ENCODE measurements at regions not wholly inside any gene's neighbourhood (a gene's known extent, or its start where the extent isn't known, plus 50 kb on each side); places are given as distances from the start of the nearest gene placed in this dataset.

- Histone ChIP-seq H3K4ac (ENCODE audit: low read depth, low read length) (no peak overlapping the region), H3K27ac (ENCODE audit: low read depth, low read length) (no peak overlapping the region), H4K5ac (ENCODE audit: low read length) (no peak overlapping the region), H3K79me2 (ENCODE audit: control insufficient read depth, insufficient read depth, low read length) (no peaks in the 10 kb centered on the region), H2BK15ac (replicated peaks; ENCODE audit: low read depth) (no peak overlapping the region), H3K36me3 (ENCODE audit: control insufficient read depth, insufficient read depth, low read length) (no peaks in the 10 kb centered on the region), H3K27me3 (ENCODE audit: insufficient read depth, low read length, poor library complexity) (no peaks in the 10 kb centered on the region), H2BK120ac (ENCODE audit: low read depth, low read length) (no peak overlapping the region), H2AK5ac (ENCODE audit: low read length) (no peak overlapping the region), H3K9ac (ENCODE audit: low read length) (no peak overlapping the region), H3K79me1 (ENCODE audit: low read length) (no peaks in the 10 kb centered on the region), H3K56ac (ENCODE audit: low read length) (no peak overlapping the region), H4K8ac (ENCODE audit: low read depth, low read length) (no peak overlapping the region), H3K4me2 (ENCODE audit: low read length) (no peak overlapping the region), H2BK5ac (ENCODE audit: low read length) (no peak overlapping the region), H3K4me3 (ENCODE audit: low read length) (no peak overlapping the region), H3K23ac (ENCODE audit: low read length) (no peak overlapping the region), H3K4me1 (ENCODE audit: control insufficient read depth, low read depth, low read length) (peaks cover 2% of the 10 kb centered on the region), H3K18ac (ENCODE audit: low read length) (no peak overlapping the region)
- no CpG with 5 or more reads among the region's 7 CpGs for WGBS (ENCODE audit: extremely low coverage, insufficient coverage, low lambda C conversion rate)
- no peak for DNase-seq
These were observed 122.5 kb downstream of the C1GALT1 start for GRCh38 chr7:7304705-7305450.

- no peak overlapping the region for H4K5ac ChIP-seq (ENCODE audit: low read length)
- no peak overlapping the region for H2AK5ac ChIP-seq (ENCODE audit: low read length)
- no peaks in the 10 kb centered on the region for H3K79me2 ChIP-seq (ENCODE audit: control insufficient read depth, insufficient read depth, low read length)
- H3K23ac ChIP-seq (ENCODE audit: low read length) = no peak overlapping the region
- no peak overlapping the region for H3K4me3 ChIP-seq (ENCODE audit: low read length)
- no peak for DNase-seq
- no peak overlapping the region for H3K27ac ChIP-seq (ENCODE audit: low read depth, low read length)
- H2BK5ac ChIP-seq (ENCODE audit: low read length) = no peak overlapping the region
- no peak overlapping the region for H3K56ac ChIP-seq (ENCODE audit: low read length)
- no peaks in the 10 kb centered on the region for H3K79me1 ChIP-seq (ENCODE audit: low read length)
- H2BK15ac ChIP-seq (replicated peaks; ENCODE audit: low read depth) = no peak overlapping the region
- H3K9ac ChIP-seq (ENCODE audit: low read length) = no peak overlapping the region
- peaks cover 2% of the 10 kb centered on the region for H3K4me1 ChIP-seq (ENCODE audit: control insufficient read depth, low read depth, low read length)
- no peak overlapping the region for H3K4me2 ChIP-seq (ENCODE audit: low read length)
- peak overlapping the region; percentile 61 for H3K4ac ChIP-seq (ENCODE audit: low read depth, low read length)
- H3K36me3 ChIP-seq (ENCODE audit: control insufficient read depth, insufficient read depth, low read length) = no peaks in the 10 kb centered on the region
- no peak overlapping the region for H4K8ac ChIP-seq (ENCODE audit: low read depth, low read length)
- no peak overlapping the region for H3K18ac ChIP-seq (ENCODE audit: low read length)
- H2BK120ac ChIP-seq (ENCODE audit: low read depth, low read length) = no peak overlapping the region
- no peaks in the 10 kb centered on the region for H3K27me3 ChIP-seq (ENCODE audit: insufficient read depth, low read length, poor library complexity)
These were observed 123.9 kb downstream of the C1GALT1 start for GRCh38 chr7:7306231-7306630.
